HEK293 (cell line): ENCODE measurements at regions not wholly inside any gene's neighbourhood (a gene's known extent, or its start where the extent isn't known, plus 50 kb on each side); places are given as distances from the start of the nearest gene placed in this dataset.

ENCODE experiments used
- ZNF776 ChIP-seq: fragments of 450-650 bp; formaldehyde crosslinking; IDR thresholded peaks from 2 replicates; pipeline ENCODE4 v1.5.0; 2017; ENCODE audit warnings: missing biosample characterization, missing genetic modification characterization, borderline replicate concordance
- TF ChIP-seq, protein P1 (sequence below): fragments of 450-650 bp; formaldehyde crosslinking; IDR thresholded peaks from 2 replicates; pipeline ENCODE4 v1.5.1; 2016; ENCODE audit warnings: missing biosample characterization, missing genetic modification characterization

DNA sequence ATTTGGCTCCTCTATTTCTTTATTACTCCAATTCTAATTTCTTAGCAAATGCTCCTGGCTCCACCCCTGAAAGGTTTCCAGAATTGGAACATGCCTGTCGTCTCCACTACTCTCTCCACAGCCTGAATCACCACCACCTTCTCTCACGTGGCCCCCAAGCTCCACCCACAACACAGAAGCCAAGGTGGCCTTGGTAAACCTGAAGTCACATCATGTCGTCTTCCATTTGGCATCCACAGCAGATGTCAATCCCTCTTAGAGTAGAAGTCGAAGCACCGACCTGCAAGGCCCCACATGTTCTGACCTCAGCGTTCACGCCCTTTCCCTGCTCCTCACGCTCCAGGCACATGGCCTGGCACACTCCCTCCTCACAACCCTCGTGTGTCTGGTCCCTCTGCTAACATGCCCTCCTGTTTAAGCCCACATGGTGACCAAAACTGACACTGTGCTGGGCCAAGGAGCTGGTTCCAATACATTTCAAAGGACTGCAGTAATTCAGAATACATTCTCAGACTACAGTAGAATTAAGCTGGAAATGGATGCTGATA, 56.3 kb upstream of the GPC1 start:
- TF ChIP-seq ZNF776 (tag by site-specific recombination), result no peak
- TF ChIP-seq, protein P1, sequence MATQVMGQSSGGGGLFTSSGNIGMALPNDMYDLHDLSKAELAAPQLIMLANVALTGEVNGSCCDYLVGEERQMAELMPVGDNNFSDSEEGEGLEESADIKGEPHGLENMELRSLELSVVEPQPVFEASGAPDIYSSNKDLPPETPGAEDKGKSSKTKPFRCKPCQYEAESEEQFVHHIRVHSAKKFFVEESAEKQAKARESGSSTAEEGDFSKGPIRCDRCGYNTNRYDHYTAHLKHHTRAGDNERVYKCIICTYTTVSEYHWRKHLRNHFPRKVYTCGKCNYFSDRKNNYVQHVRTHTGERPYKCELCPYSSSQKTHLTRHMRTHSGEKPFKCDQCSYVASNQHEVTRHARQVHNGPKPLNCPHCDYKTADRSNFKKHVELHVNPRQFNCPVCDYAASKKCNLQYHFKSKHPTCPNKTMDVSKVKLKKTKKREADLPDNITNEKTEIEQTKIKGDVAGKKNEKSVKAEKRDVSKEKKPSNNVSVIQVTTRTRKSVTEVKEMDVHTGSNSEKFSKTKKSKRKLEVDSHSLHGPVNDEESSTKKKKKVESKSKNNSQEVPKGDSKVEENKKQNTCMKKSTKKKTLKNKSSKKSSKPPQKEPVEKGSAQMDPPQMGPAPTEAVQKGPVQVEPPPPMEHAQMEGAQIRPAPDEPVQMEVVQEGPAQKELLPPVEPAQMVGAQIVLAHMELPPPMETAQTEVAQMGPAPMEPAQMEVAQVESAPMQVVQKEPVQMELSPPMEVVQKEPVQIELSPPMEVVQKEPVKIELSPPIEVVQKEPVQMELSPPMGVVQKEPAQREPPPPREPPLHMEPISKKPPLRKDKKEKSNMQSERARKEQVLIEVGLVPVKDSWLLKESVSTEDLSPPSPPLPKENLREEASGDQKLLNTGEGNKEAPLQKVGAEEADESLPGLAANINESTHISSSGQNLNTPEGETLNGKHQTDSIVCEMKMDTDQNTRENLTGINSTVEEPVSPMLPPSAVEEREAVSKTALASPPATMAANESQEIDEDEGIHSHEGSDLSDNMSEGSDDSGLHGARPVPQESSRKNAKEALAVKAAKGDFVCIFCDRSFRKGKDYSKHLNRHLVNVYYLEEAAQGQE (tag by site-specific recombination), result no peak
